ENCODE measurements at regions not wholly inside any gene's neighbourhood (a gene's known extent, or its start where the extent isn't known, plus 50 kb on each side); places are given as distances from the start of the nearest gene placed in this dataset.

- Histone ChIP-seq H3K9me3 (ENCODE audit: control insufficient read depth, insufficient read depth, low read length) (peaks cover under 1% of the 10 kb centered on the region), H3K36me3 (ENCODE audit: control insufficient read depth, insufficient read depth, low read length) (no peaks in the 10 kb centered on the region), H3K4me1 (ENCODE audit: control insufficient read depth, insufficient read depth, low read length) (no peaks in the 10 kb centered on the region), H3K27ac (ENCODE audit: low read depth, low read length) (no peak overlapping the region), H3K4me3 (ENCODE audit: low read depth, low read length) (no peak overlapping the region), H3K27me3 (ENCODE audit: control insufficient read depth, insufficient read depth, low read length) (no peaks in the 10 kb centered on the region)
- 74% methylated on average over 3 of the region's 5 CpGs for WGBS (ENCODE audit: insufficient coverage)
- DNase-seq (ENCODE audit: low read depth in 4 of 6, low spot score in 6 of 6) = peak in 2 of 6 donors; percentile 17 to 19
These were observed 191.2 kb downstream of the ACTL7B start for GRCh38 chr9:108664309-108665255.

- WGBS (ENCODE audit: insufficient coverage) = 60% methylated on average over 1 of the region's 2 CpGs
- no peak for DNase-seq (ENCODE audit: low read depth in 4 of 6, low spot score in 6 of 6)
- Histone ChIP-seq H3K36me3 (ENCODE audit: control insufficient read depth, insufficient read depth, low read length) (no peaks in the 10 kb centered on the region), H3K4me3 (ENCODE audit: low read depth, low read length) (no peak overlapping the region), H3K9me3 (ENCODE audit: control insufficient read depth, insufficient read depth, low read length) (peaks cover 3% of the 10 kb centered on the region), H3K27me3 (ENCODE audit: control insufficient read depth, insufficient read depth, low read length) (no peaks in the 10 kb centered on the region), H3K4me1 (ENCODE audit: control insufficient read depth, insufficient read depth, low read length) (no peaks in the 10 kb centered on the region), H3K27ac (ENCODE audit: low read depth, low read length) (no peak overlapping the region)
These were observed 192.4 kb downstream of the ACTL7B start for GRCh38 chr9:108663422-108663821.

- WGBS (ENCODE audit: insufficient coverage) = 86% methylated on average over 4 of the region's 4 CpGs
- no peak for DNase-seq (ENCODE audit: low read depth in 4 of 6, low spot score in 6 of 6)
- no peaks in the 10 kb centered on the region for H3K36me3 ChIP-seq (ENCODE audit: control insufficient read depth, insufficient read depth, low read length)
- no peaks in the 10 kb centered on the region for H3K4me1 ChIP-seq (ENCODE audit: control insufficient read depth, insufficient read depth, low read length)
- H3K27ac ChIP-seq (ENCODE audit: low read depth, low read length) = no peak overlapping the region
- H3K27me3 ChIP-seq (ENCODE audit: control insufficient read depth, insufficient read depth, low read length) = no peaks in the 10 kb centered on the region
- no peak overlapping the region for H3K4me3 ChIP-seq (ENCODE audit: low read depth, low read length)
- H3K9me3 ChIP-seq (ENCODE audit: control insufficient read depth, insufficient read depth, low read length) = peaks cover 3% of the 10 kb centered on the region
These were observed 192.8 kb downstream of the ACTL7B start for GRCh38 chr9:108662956-108663355.

DNA sequence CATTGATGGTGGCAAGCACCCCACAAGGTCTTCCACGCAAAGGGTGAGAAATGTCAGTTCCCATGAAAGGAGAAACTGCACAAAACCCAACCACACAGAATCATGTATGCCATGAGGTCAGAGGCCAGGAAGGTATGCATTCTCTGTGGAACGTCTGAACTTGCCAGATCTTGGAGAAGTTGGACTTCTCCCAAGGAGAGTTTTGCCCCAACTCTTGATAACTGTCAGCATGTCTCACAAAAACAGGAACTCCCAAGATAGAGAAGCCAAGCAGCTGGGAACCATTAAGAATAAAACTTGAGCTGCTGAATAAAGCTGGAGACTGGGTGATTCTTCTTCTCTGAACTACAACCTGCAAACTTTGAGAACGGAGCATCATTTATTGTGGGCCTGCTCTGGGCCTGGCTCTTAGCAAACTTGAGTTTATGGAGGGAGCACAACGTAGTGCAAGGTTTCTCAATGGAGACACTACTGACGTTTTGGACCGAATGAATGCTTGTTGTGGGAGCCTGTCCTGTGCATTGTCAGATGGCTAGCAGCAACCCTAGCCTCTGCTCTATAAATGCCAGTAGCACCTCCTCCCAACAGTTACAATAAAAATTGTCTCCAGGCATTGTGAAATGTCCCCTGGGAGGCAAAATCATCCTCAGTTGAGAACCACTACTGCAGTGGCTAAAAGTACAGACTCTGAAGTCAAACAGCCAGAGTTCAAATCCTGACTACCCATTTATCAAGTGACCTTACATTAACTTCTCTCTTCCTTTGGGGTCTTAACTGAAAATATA lies 193.5 kb downstream of the ACTL7B start:
- WGBS (ENCODE audit: insufficient coverage) = 96% methylated on average over 4 of the region's 6 CpGs
- Histone ChIP-seq H3K27me3 (ENCODE audit: control insufficient read depth, insufficient read depth, low read length) (no peaks in the 10 kb centered on the region), H3K4me3 (ENCODE audit: low read depth, low read length) (no peak overlapping the region), H3K4me1 (ENCODE audit: control insufficient read depth, insufficient read depth, low read length) (no peaks in the 10 kb centered on the region), H3K36me3 (ENCODE audit: control insufficient read depth, insufficient read depth, low read length) (no peaks in the 10 kb centered on the region), H3K9me3 (ENCODE audit: control insufficient read depth, insufficient read depth, low read length) (peaks cover 3% of the 10 kb centered on the region), H3K27ac (ENCODE audit: low read depth, low read length) (no peak overlapping the region)
- no peak for DNase-seq (ENCODE audit: low read depth in 4 of 6, low spot score in 6 of 6)

GRCh38 chr9:108656566-108656965 lies 199.2 kb downstream of the ACTL7B start:
- no peak for DNase-seq (ENCODE audit: low read depth in 4 of 6, low spot score in 6 of 6)
- Histone ChIP-seq H3K4me1 (ENCODE audit: control insufficient read depth, insufficient read depth, low read length) (no peaks in the 10 kb centered on the region), H3K27ac (ENCODE audit: low read depth, low read length) (no peak overlapping the region), H3K4me3 (ENCODE audit: low read depth, low read length) (no peak overlapping the region), H3K9me3 (ENCODE audit: control insufficient read depth, insufficient read depth, low read length) (peaks cover 3% of the 10 kb centered on the region), H3K27me3 (ENCODE audit: control insufficient read depth, insufficient read depth, low read length) (no peaks in the 10 kb centered on the region), H3K36me3 (ENCODE audit: control insufficient read depth, insufficient read depth, low read length) (no peaks in the 10 kb centered on the region)
- 76% methylated on average over 3 of the region's 5 CpGs for WGBS (ENCODE audit: insufficient coverage)

DNA sequence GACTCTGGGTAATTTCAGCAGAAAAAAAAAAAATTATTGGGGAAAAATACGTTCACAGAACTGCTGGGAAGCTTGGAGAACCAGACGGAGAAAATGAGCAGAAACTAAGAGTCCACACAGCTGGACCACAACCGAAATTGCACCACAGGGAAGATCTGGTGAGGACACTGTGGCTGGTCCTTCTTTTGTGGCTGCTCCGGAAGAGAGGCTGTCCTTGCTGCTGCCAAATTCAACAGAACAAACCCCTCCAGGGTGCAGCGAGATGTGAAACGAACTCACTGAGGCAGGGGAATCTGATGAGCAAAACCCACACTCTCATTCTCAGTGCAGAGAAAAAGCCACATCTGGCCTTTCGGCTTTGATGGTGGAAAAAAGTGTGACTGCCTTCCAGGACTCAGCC lies 200.0 kb downstream of the ACTL7B start:
- Histone ChIP-seq H3K4me1 (ENCODE audit: control insufficient read depth, insufficient read depth, low read length) (no peaks in the 10 kb centered on the region), H3K27ac (ENCODE audit: low read depth, low read length) (no peak overlapping the region), H3K4me3 (ENCODE audit: low read depth, low read length) (no peak overlapping the region), H3K36me3 (ENCODE audit: control insufficient read depth, insufficient read depth, low read length) (no peaks in the 10 kb centered on the region), H3K27me3 (ENCODE audit: control insufficient read depth, insufficient read depth, low read length) (no peaks in the 10 kb centered on the region), H3K9me3 (ENCODE audit: control insufficient read depth, insufficient read depth, low read length) (peaks cover 3% of the 10 kb centered on the region)
- DNase-seq (ENCODE audit: low read depth in 4 of 6, low spot score in 6 of 6) = no peak
- WGBS (ENCODE audit: insufficient coverage) = 63% methylated on average over 4 of the region's 7 CpGs

GRCh38 chr9:108654566-108654965 lies 201.2 kb downstream of the ACTL7B start:
- no CpG with 5 or more reads among the region's 2 CpGs for WGBS (ENCODE audit: insufficient coverage)
- peaks cover 2% of the 10 kb centered on the region for H3K9me3 ChIP-seq (ENCODE audit: control insufficient read depth, insufficient read depth, low read length)
- no peak for DNase-seq (ENCODE audit: low read depth in 4 of 6, low spot score in 6 of 6)
- H3K4me1 ChIP-seq (ENCODE audit: control insufficient read depth, insufficient read depth, low read length) = no peaks in the 10 kb centered on the region
- no peaks in the 10 kb centered on the region for H3K27me3 ChIP-seq (ENCODE audit: control insufficient read depth, insufficient read depth, low read length)
- H3K36me3 ChIP-seq (ENCODE audit: control insufficient read depth, insufficient read depth, low read length) = no peaks in the 10 kb centered on the region
- H3K4me3 ChIP-seq (ENCODE audit: low read depth, low read length) = no peak overlapping the region
- H3K27ac ChIP-seq (ENCODE audit: low read depth, low read length) = no peak overlapping the region

DNA sequence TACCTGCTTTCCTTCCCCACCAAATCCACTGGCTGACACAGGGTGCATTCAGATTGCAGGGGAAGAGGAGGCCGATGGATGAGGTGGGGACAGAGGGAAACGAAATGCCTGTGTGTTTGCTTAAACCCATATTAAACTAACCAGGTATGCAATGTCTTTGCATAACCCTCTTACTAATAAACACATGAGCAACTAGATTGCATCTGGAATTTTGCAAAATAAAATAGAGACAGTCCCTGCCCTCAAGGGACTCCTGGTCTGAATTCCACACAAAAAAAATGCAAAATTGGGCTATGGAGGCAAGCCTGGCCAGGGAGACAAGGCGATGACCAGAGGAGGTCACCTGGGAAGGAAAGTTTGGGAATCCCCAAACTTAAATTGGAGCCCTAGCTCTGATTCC lies 202.9 kb downstream of the ACTL7B start:
- no peaks in the 10 kb centered on the region for H3K36me3 ChIP-seq (ENCODE audit: control insufficient read depth, insufficient read depth, low read length)
- DNase-seq (ENCODE audit: low read depth in 4 of 6, low spot score in 6 of 6) = no peak
- H3K27me3 ChIP-seq (ENCODE audit: control insufficient read depth, insufficient read depth, low read length) = no peaks in the 10 kb centered on the region
- H3K4me3 ChIP-seq (ENCODE audit: low read depth, low read length) = no peak overlapping the region
- WGBS (ENCODE audit: insufficient coverage) = no CpG with 5 or more reads among the region's 3 CpGs
- no peaks in the 10 kb centered on the region for H3K9me3 ChIP-seq (ENCODE audit: control insufficient read depth, insufficient read depth, low read length)
- H3K27ac ChIP-seq (ENCODE audit: low read depth, low read length) = no peak overlapping the region
- H3K4me1 ChIP-seq (ENCODE audit: control insufficient read depth, insufficient read depth, low read length) = no peaks in the 10 kb centered on the region

DNA sequence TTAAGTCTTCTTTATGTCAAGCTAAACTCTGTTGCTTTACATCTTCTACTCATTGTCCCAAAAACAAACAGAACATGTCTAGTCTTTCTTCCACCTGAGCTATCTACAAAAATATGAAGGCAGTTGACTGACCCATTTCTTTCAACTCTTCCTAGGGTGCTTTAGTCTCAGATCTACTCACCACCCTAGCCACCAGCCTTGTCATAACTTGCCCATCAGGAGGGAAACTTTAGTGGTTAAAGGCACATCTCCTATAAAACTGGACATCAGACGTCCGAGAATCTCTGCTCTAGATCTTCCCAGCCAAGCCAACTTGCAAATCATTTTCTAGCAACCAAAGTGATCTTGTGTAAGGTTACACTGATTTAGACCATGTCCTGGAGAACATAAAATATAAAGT lies 205.0 kb downstream of the ACTL7B start:
- Histone ChIP-seq H3K4me1 (ENCODE audit: control insufficient read depth, insufficient read depth, low read length) (no peaks in the 10 kb centered on the region), H3K27me3 (ENCODE audit: control insufficient read depth, insufficient read depth, low read length) (no peaks in the 10 kb centered on the region), H3K36me3 (ENCODE audit: control insufficient read depth, insufficient read depth, low read length) (no peaks in the 10 kb centered on the region), H3K27ac (ENCODE audit: low read depth, low read length) (no peak overlapping the region), H3K9me3 (ENCODE audit: control insufficient read depth, insufficient read depth, low read length) (no peaks in the 10 kb centered on the region), H3K4me3 (ENCODE audit: low read depth, low read length) (no peak overlapping the region)
- no CpG with 5 or more reads among the region's 2 CpGs for WGBS (ENCODE audit: insufficient coverage)
- DNase-seq (ENCODE audit: low read depth in 4 of 6, low spot score in 6 of 6) = no peak
